Right atrium auricular region (tissue), 2 donors: ENCODE measurements at regions not wholly inside any gene's neighbourhood (a gene's known extent, or its start where the extent isn't known, plus 50 kb on each side); places are given as distances from the start of the nearest gene placed in this dataset.

Experiments used
- DNase-seq: peaks from one replicate; pipeline ENCODE4 v3.0.0-alpha.2; 2019; ENCODE audit warnings: low spot score
- H3K27ac ChIP-seq, 2 donors: fragments of 200-600 bp; sonication (generic); 1 replicate in 1 of 2; 2 replicates in 1 of 2; pipeline ENCODE4 v1.5.1; 2016 to 2019
- H3K27me3 ChIP-seq, 2 donors: fragments of 200-600 bp; sonication (generic); one replicate each; pipeline versions ENCODE4 v1.5.1 to v1.6.0; 2017 to 2019
- H3K36me3 ChIP-seq: fragments of 200-600 bp; sonication (generic); one replicate; pipeline ENCODE4 v1.5.1; 2016
- H3K4me1 ChIP-seq, 2 donors: fragments of 200-600 bp; sonication (generic); one replicate each; pipeline versions ENCODE4 v1.5.1 to v1.6.0; 2017 to 2019
- H3K4me3 ChIP-seq, 2 donors: fragments of 200-600 bp; sonication (generic); 1 replicate in 1 of 2; 2 replicates in 1 of 2; pipeline ENCODE4 v1.5.1; 2017 to 2019; ENCODE audit warnings: mild to moderate bottlenecking in 1 of 2, moderate library complexity in 1 of 2
- H3K9me3 ChIP-seq, 2 donors: fragments of 200-600 bp; sonication (generic); one replicate each; pipeline ENCODE4 v1.5.1; 2019
- CTCF ChIP-seq, 2 donors: fragments of 200-600 bp; sonication (generic); IDR thresholded peaks; one replicate each; pipeline ENCODE4 v1.5.1; 2019; ENCODE audit warnings: antibody characterized with exemption in 2 of 2

- no peak for TF ChIP-seq CTCF (IDR thresholded peaks at IDR 0.05)
- no peaks in the 10 kb centered on the region for H3K27me3 ChIP-seq
- no peaks in the 10 kb centered on the region for H3K9me3 ChIP-seq
- H3K4me1 ChIP-seq = peaks cover 0 to 5% of the 10 kb centered on the region in 2 donors
- no peak overlapping the region for H3K27ac ChIP-seq
- no peaks in the 10 kb centered on the region for H3K36me3 ChIP-seq
- peak; percentile 38 for DNase-seq
- no peak overlapping the region for H3K4me3 ChIP-seq
These were observed 463.9 kb upstream of the HS6ST1 start for GRCh38 chr2:128782411-128783192.

- TF ChIP-seq CTCF (IDR thresholded peaks at IDR 0.05) = no peak
- Histone ChIP-seq H3K36me3 (no peaks in the 10 kb centered on the region), H3K4me1 (peaks cover 0 to 5% of the 10 kb centered on the region in 2 donors), H3K27ac (no peak overlapping the region), H3K9me3 (no peaks in the 10 kb centered on the region), H3K27me3 (no peaks in the 10 kb centered on the region), H3K4me3 (no peak overlapping the region)
- DNase-seq = peak; percentile 48
These were observed 464.6 kb upstream of the HS6ST1 start for GRCh38 chr2:128783193-128783671.

- no peak overlapping the region for H3K27ac ChIP-seq
- peaks cover 0 to 5% of the 10 kb centered on the region in 2 donors for H3K4me1 ChIP-seq
- no peaks in the 10 kb centered on the region for H3K36me3 ChIP-seq
- H3K9me3 ChIP-seq = no peaks in the 10 kb centered on the region
- H3K4me3 ChIP-seq = no peak overlapping the region
- no peak for TF ChIP-seq CTCF (IDR thresholded peaks at IDR 0.05)
- no peaks in the 10 kb centered on the region for H3K27me3 ChIP-seq
- peak; percentile 61 for DNase-seq
These were observed 465.2 kb upstream of the HS6ST1 start for GRCh38 chr2:128783896-128784295.

GRCh38 chr2:128784626-128785306, 466.1 kb upstream of the HS6ST1 start:
- no peak for TF ChIP-seq CTCF (IDR thresholded peaks at IDR 0.05)
- Histone ChIP-seq H3K36me3 (no peaks in the 10 kb centered on the region), H3K27me3 (no peaks in the 10 kb centered on the region), H3K27ac (no peak overlapping the region), H3K9me3 (no peaks in the 10 kb centered on the region), H3K4me1 (peaks cover 0 to 5% of the 10 kb centered on the region in 2 donors), H3K4me3 (no peak overlapping the region)
- peak; percentile 40 for DNase-seq

- no peak overlapping the region for H3K4me3 ChIP-seq
- H3K9me3 ChIP-seq = no peaks in the 10 kb centered on the region
- no peak overlapping the region for H3K27ac ChIP-seq
- no peaks in the 10 kb centered on the region for H3K27me3 ChIP-seq
- TF ChIP-seq CTCF (IDR thresholded peaks at IDR 0.05) = no peak
- DNase-seq = peak; percentile 55
- H3K36me3 ChIP-seq = no peaks in the 10 kb centered on the region
- H3K4me1 ChIP-seq = peaks cover 0 to 5% of the 10 kb centered on the region in 2 donors
These were observed 467.6 kb upstream of the HS6ST1 start for GRCh38 chr2:128786316-128786715.
